ENCODE measurements at regions not wholly inside any gene's neighbourhood (a gene's known extent, or its start where the extent isn't known, plus 50 kb on each side); places are given as distances from the start of the nearest gene placed in this dataset.

GRCh38 chr18:2281523-2282199 is 289.6 kb downstream of the METTL4 start:
- Mint-ChIP-seq H3K9me3 (peaks cover 0 to 2% (median 0%) of the 10 kb centered on the region in 7 donors), H3K36me3 (no peaks in the 10 kb centered on the region), H3K4me1 (no peaks in the 10 kb centered on the region), H3K4me3 (no peak overlapping the region), H3K27me3 (peaks cover 0 to 8% (median 5%) of the 10 kb centered on the region in 3 donors), H3K27ac (peak overlapping the region in 1 of 6 donors; percentile 7)
- DNase-seq: no peak
- no peak for ATAC-seq (ENCODE audit: low read depth in 2 of 2)

GRCh38 chr18:2293109-2293839 is 278.0 kb downstream of the METTL4 start:
- Mint-ChIP-seq H3K9me3 (peaks cover 0 to 8% (median 0%) of the 10 kb centered on the region in 7 donors), H3K27me3 (peaks cover 26 to 46% (median 45%) of the 10 kb centered on the region in 3 donors), H3K36me3 (no peaks in the 10 kb centered on the region), H3K4me1 (no peaks in the 10 kb centered on the region), H3K27ac (no peak overlapping the region), H3K4me3 (no peak overlapping the region)
- no peak for DNase-seq
- ATAC-seq (ENCODE audit: low read depth in 2 of 2): no peak

- H3K27ac Mint-ChIP-seq: no peak overlapping the region
- ATAC-seq (ENCODE audit: low read depth in 2 of 2) (no peak), DNase-seq (no peak)
- no peaks in the 10 kb centered on the region for H3K4me1 Mint-ChIP-seq
- H3K4me3 Mint-ChIP-seq: no peak overlapping the region
- no peaks in the 10 kb centered on the region for H3K9me3 Mint-ChIP-seq
- H3K27me3 Mint-ChIP-seq: peaks cover 11 to 20% (median 14%) of the 10 kb centered on the region in 3 donors
- no peaks in the 10 kb centered on the region for H3K36me3 Mint-ChIP-seq
These were observed 270.0 kb downstream of the METTL4 start for GRCh38 chr18:2301316-2301715.

GRCh38 chr18:2302012-2302411 is 269.3 kb downstream of the METTL4 start:
- Mint-ChIP-seq H3K4me1 (no peaks in the 10 kb centered on the region), H3K4me3 (no peak overlapping the region), H3K27me3 (peaks cover 11 to 23% (median 17%) of the 10 kb centered on the region in 3 donors), H3K9me3 (no peaks in the 10 kb centered on the region), H3K36me3 (no peaks in the 10 kb centered on the region), H3K27ac (no peak overlapping the region)
- no peak for ATAC-seq (ENCODE audit: low read depth in 2 of 2)
- no peak for DNase-seq

- Mint-ChIP-seq H3K36me3 (no peaks in the 10 kb centered on the region), H3K27me3 (peaks cover 11 to 29% (median 17%) of the 10 kb centered on the region in 3 donors), H3K27ac (peak overlapping the region in 1 of 6 donors; percentile 21), H3K4me1 (no peaks in the 10 kb centered on the region), H3K9me3 (no peaks in the 10 kb centered on the region), H3K4me3 (peak overlapping the region in 1 of 8 donors; percentile 19)
- ATAC-seq (ENCODE audit: low read depth in 2 of 2): no peak
- no peak for DNase-seq
These were observed 268.4 kb downstream of the METTL4 start for GRCh38 chr18:2302628-2303516.

GRCh38 chr18:2303517-2304238 is 267.6 kb downstream of the METTL4 start:
- peak overlapping the region in 1 of 8 donors; percentile 19 for H3K4me3 Mint-ChIP-seq
- DNase-seq (no peak), ATAC-seq (ENCODE audit: low read depth in 2 of 2) (no peak)
- H3K27ac Mint-ChIP-seq: no peak overlapping the region
- peaks cover 0 to 2% (median 0%) of the 10 kb centered on the region in 7 donors for H3K9me3 Mint-ChIP-seq
- no peaks in the 10 kb centered on the region for H3K4me1 Mint-ChIP-seq
- peaks cover 17 to 38% (median 21%) of the 10 kb centered on the region in 3 donors for H3K27me3 Mint-ChIP-seq
- H3K36me3 Mint-ChIP-seq: no peaks in the 10 kb centered on the region

- Mint-ChIP-seq H3K36me3 (no peaks in the 10 kb centered on the region), H3K4me3 (no peak overlapping the region), H3K27ac (no peak overlapping the region), H3K9me3 (peaks cover 0 to 2% (median 0%) of the 10 kb centered on the region in 7 donors), H3K27me3 (peaks cover 15 to 39% (median 23%) of the 10 kb centered on the region in 3 donors), H3K4me1 (no peaks in the 10 kb centered on the region)
- DNase-seq (no peak), ATAC-seq (ENCODE audit: low read depth in 2 of 2) (no peak)
These were observed 266.7 kb downstream of the METTL4 start for GRCh38 chr18:2304378-2305175.

- Mint-ChIP-seq H3K36me3 (no peaks in the 10 kb centered on the region), H3K9me3 (peaks cover 0 to 2% (median 0%) of the 10 kb centered on the region in 7 donors)
These were observed 264.7 kb downstream of the METTL4 start for GRCh38 chr18:2306606-2307005.

GRCh38 chr18:2310886-2311285 is 260.4 kb downstream of the METTL4 start:
- Mint-ChIP-seq H3K27ac (peak overlapping the region in 1 of 6 donors; percentile 3), H3K4me3 (no peak overlapping the region), H3K36me3 (no peaks in the 10 kb centered on the region), H3K9me3 (peaks cover 0 to 2% (median 0%) of the 10 kb centered on the region in 7 donors), H3K27me3 (peaks cover 37 to 38% (median 38%) of the 10 kb centered on the region in 3 donors), H3K4me1 (peaks cover 0 to 9% (median 0%) of the 10 kb centered on the region in 3 donors)
- ATAC-seq (ENCODE audit: low read depth in 2 of 2): no peak
- DNase-seq: no peak

More at GRCh38 chr18:2306606-2307005, 264.7 kb downstream of the METTL4 start:
- H3K4me3 Mint-ChIP-seq: no peak overlapping the region
- H3K27me3 Mint-ChIP-seq: peaks cover 15 to 46% (median 28%) of the 10 kb centered on the region in 3 donors
- ATAC-seq (ENCODE audit: low read depth in 2 of 2) (no peak), DNase-seq (no peak)
- no peak overlapping the region for H3K27ac Mint-ChIP-seq
- H3K4me1 Mint-ChIP-seq: no peaks in the 10 kb centered on the region

GRCh38 chr18:2312440-2312839 is 258.9 kb downstream of the METTL4 start:
- ATAC-seq (ENCODE audit: low read depth in 2 of 2) (no peak), DNase-seq (no peak)
- peaks cover 0 to 9% (median 0%) of the 10 kb centered on the region in 3 donors for H3K4me1 Mint-ChIP-seq
- peaks cover 32 to 46% (median 40%) of the 10 kb centered on the region in 3 donors for H3K27me3 Mint-ChIP-seq
- no peak overlapping the region for H3K4me3 Mint-ChIP-seq
- peak overlapping the region in 1 of 6 donors; percentile 77 for H3K27ac Mint-ChIP-seq
- H3K9me3 Mint-ChIP-seq: peaks cover 0 to 2% (median 0%) of the 10 kb centered on the region in 7 donors
- H3K36me3 Mint-ChIP-seq: no peaks in the 10 kb centered on the region

GRCh38 chr18:2313332-2313731 is 258.0 kb downstream of the METTL4 start:
- H3K4me3 Mint-ChIP-seq: no peak overlapping the region
- ATAC-seq (ENCODE audit: low read depth in 2 of 2): no peak
- H3K36me3 Mint-ChIP-seq: no peaks in the 10 kb centered on the region
- H3K4me1 Mint-ChIP-seq: peaks cover 0 to 9% (median 0%) of the 10 kb centered on the region in 3 donors
- no peak for DNase-seq
- H3K27me3 Mint-ChIP-seq: peaks cover 33 to 42% (median 33%) of the 10 kb centered on the region in 3 donors
- H3K9me3 Mint-ChIP-seq: no peaks in the 10 kb centered on the region
- H3K27ac Mint-ChIP-seq: no peak overlapping the region

All from naive B cell (primary cell).